GM18951 (cell line): ENCODE measurements at regions not wholly inside any gene's neighbourhood (a gene's known extent, or its start where the extent isn't known, plus 50 kb on each side); places are given as distances from the start of the nearest gene placed in this dataset.

Source experiments
- POLR2A ChIP-seq: IDR thresholded peaks from 4 replicates; pipeline ENCODE4 v1.6.1; 2011; ENCODE audit warnings: mild to moderate bottlenecking; ENCODE audit not compliant: insufficient read length, insufficient read depth; ENCODE audit errors: extremely low read depth
- in situ Hi-C: fragments of 300-500 bp; cut with MboI; formaldehyde crosslinking; loops from one replicate; pipeline ENCODE4 v1.12.0; 2022; ENCODE audit warnings: low sequenced_read_pairs, mixed read lengths, inconsistent platforms; ENCODE audit not compliant: unreplicated experiment

DNA sequence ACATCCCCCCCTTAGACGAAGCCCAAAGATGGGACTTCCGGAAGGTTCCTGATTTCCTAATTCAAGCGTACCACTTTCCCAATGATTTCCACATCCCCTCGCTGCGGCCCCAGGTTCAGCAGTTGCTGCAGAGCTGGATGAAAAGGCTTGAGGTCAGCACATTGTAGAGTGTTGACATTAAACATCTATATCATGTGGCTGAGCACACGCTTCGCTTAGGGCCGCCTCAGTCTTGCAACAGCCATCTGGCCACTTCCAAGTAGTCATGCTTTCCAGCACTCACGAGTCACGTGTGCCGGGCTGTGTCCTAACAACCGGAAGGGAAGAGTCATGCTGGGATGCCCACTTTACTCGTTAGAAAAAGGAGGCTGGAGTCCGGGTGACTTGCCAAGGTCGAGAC, 340.6 kb upstream of the IRX4 start:
- in situ Hi-C loops, result no loop called here
- no peak for TF ChIP-seq POLR2A

DNA sequence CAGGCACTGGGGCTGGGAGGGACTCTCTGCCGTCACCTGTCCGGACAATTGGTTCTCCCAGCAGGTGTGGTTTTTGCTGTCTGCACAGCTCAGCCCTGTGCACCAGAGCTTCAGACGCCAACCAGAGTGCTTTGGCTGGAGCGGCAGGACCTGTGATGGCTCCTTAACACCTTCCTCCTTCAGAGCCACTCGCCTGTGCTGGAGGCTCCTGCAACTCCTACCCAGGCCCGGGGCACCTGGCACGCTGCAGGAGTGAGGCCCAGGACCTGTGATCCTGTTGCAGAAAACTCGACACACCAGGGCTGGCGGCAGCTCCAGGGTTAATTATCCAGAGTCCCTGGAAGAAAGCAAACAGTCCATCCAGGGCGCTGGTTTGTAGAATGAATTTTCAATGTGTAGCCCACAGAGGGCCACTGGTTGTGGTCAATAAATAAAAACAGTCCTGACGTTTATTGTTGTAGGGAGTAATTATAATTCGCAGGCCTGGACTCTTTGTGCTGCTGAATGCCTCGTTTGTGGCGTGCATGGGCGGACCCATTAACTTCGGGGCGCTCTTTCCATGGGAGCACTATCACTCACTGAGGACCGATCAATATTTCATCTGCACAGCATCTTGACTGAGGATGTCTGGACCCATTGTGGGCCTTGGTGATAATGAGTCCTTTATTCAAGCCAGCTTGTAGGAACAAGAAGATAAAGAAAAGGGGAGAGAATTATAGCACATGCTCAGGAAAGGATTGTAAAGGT, 339.7 kb upstream of the IRX4 start:
- TF ChIP-seq POLR2A, result no peak
- in situ Hi-C loops, result no loop called here

DNA sequence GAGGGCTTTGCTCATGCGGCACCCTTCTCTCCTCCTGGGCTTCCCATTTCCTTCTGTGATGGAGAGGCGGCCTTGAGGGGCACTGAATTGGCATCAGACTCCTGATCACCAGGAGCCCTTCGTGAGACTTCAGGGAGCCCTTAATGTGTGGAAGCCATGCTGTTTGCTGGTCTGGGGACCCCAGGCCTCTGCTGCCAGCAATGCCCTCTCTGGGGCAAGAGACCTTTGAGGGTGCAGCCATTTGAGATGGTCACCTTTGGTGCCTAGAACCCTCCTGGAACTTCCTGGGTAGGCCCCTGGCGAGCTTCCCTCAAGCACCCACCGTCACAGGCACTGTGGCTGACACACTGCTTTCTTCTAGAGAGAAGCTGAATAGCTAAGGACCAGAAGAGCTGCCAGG, 338.7 kb upstream of the IRX4 start:
- TF ChIP-seq POLR2A, result no peak
- in situ Hi-C loops, result no loop called here

DNA sequence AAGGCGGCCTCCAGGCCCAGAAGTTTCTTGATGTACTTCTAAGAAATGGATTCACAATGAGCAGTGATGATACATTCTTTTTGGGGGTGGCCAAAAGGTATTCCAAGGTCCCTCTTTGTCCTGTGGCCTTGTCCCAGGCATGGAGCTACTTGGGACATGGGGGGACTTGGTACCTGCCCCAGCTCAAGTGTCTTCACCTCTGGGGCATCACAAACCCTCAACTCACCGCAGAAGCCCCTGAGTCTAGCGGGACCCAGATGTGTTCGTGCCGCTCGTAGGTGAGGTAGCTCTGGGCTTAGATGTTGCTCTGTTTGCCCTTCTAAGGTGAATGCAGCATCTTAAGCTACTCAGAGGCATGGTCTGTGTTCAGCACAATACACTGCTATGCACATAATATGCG, 338.0 kb upstream of the IRX4 start:
- no peak for TF ChIP-seq POLR2A
- in situ Hi-C loops, result no loop called here

DNA sequence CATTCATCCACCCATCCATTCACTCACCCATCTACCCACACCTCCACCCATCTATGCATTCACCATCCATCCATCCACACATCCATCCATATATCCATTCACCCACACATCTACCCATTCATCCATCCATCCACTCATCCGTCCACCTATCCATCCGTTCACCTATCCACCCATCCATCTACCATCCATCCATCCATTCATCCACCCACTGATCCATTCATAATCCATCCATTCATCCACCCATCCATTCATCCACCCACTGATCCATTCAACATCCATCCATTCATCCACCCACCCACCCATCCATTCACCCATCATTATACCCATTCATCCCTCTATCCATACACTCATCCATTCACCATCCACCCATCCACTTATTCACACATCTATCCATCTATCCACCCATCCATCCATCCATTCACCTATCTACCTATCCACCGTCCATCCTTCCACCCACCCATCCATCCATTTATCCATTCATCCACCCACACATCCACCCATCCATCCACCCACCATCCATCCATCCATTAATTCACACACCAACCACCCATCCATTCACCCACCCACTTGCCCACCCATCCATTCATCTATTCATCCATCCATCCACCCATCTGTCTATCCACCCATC, 336.5 kb upstream of the IRX4 start:
- no peak for TF ChIP-seq POLR2A
- in situ Hi-C loops, result no loop called here

DNA sequence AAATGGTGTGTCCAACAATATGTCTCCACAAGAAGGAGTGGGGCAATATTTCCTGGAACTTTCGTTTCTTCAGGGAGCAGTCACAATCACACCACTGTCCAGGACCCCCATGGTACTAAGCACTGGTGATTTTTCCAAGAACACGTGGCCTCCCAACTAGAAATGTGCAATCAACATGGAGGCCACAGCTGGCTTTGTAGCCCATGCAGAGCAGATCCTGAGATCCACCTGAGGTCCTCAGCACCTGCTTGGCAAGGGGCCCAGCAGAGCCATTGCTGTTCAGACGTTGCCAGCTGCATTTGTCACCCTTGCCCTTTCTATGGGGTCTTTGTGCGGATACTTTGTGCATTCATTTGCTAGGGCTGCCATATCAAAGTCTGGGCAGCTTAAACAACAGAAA, 334.5 kb upstream of the IRX4 start:
- no peak for TF ChIP-seq POLR2A
- in situ Hi-C loops, result no loop called here

DNA sequence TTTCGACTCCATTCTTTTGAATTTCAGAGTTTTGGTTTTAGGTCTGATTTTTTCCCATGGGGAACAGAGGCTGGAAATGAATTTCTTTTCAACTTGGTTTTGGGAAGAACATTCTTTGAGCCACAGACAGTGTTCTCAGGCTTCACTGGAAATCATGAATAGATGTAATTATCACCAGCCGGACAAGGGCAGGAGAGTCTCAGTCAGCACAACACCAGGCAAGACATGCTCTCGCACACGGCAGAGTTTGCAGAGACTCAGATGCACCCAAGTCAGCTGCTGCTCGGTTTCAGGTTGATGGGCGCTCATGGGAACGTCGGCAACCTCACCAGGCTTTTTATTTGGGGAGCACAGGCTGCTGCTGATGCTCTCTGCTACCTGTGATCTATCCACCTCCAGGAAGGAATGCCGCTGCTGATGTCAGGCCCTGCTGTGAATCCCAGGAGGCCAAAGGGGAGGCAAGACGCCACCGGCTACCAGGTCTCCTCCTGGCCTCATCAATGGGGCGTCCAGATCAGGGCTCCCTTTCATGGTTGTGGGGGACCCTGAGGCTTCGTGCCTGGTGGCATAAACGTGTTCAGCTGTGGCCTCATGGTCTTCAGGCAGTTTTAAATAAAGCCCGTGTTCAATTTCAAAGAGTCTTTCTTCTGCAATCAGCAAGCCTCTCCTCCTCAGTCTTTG, 332.3 kb upstream of the IRX4 start:
- in situ Hi-C loops, result no loop called here
- no peak for TF ChIP-seq POLR2A

DNA sequence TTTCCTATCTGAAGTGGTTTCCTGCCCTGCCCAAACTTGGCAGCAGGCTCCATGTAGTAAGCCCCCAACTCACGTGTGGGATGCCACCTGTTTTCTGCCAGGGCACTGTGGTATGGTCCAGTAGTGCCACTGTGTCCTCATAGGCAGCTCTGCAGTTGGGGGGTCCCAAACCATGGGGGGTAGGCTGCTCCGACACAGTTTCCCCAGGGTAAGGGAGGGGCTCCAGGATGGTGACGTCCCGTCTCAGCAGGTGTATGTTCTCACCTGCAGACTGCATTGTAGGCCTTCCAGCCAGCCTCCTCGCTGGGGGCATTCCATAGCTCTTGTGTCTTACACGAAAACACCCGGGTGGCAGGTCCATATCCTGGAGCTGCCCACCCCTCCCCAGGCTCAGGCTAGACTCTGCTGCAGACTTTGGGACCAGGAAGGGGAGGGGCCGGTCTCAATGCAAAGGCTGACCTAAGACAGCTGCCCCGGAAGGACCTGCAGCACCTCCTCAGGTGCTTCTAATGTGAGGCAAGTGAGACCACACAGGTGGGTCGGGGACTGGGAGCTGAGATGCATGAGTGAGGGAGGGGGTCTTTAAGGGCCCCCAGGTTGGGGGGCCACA, 330.5 kb upstream of the IRX4 start:
- no peak for TF ChIP-seq POLR2A
- in situ Hi-C loops, result no loop called here

DNA sequence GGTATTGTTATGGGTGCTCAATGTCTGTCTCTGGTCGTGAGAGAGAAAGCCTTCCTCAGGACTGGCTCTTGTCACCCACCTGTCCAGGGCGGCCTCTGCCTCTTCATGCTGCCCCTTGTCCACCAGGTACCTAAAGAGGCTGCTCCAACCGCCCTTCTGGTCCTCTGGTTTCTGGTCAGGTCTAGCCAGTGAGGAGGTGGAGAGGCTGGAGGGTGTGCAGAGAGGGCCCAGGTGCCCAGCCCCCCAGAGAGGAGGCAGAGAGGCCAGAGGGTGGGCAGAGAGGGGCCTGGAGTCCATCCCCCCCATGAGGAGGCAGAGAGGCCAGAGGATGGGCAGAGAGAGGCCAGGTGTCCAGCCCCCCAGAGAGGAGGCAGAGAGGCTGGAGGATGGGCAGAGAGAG, 329.8 kb upstream of the IRX4 start:
- in situ Hi-C loops, result no loop called here
- TF ChIP-seq POLR2A, result no peak

DNA sequence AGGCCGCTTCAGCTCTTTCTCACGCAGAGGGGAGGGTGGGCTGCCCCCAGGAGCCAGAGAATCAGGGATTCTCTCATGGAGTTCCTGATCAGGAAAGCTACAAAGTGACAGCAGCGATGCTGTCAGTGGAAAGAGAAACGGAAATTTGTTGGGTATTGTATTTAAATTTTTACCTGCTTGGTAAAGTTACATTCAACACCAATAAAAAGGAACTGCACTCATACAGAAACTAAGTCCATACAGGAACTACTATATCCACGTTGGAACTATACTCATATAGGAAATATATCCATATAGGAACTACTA, 325.5 kb upstream of the IRX4 start:
- TF ChIP-seq POLR2A, result no peak
- in situ Hi-C loops, result no loop called here

DNA sequence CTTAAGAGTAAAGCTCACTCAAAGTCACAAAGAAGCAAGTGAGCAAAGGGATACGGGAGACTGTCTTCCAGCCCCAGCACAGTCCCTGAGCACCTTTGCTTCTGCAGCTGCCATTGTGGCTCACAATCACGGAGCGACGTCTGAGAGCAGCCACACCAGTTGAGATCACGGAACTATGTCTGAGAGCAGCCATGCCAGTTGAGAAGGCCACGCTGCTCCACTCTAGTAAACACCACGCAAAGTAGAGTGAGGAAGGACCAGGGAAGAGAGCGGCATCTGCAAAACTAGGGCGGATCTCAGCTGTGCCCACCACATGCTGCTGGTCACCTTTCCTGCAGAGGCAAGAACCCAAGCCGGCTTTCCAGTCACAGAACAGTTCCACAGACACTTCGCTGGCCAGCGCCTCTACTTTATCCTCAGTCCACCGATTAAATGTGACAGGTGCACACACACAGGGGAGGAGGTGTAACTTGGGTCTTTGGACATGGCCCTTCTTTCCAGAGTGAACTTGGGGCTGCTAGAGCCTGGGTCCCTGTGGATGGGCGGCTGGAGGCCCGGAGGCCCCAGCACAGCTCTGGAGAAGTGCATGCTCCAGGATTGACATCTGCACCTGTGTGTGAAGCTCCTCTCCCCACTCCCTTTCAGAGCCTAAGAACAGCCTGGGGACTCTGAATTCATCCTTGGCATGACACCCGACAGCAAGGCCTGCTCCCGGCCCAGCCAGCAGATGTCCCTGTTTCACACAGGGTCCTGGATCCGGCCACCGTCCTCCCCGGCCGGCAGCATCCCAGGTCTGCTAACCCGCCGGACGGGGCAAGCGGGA, 324.9 kb upstream of the IRX4 start:
- no peak for TF ChIP-seq POLR2A

DNA sequence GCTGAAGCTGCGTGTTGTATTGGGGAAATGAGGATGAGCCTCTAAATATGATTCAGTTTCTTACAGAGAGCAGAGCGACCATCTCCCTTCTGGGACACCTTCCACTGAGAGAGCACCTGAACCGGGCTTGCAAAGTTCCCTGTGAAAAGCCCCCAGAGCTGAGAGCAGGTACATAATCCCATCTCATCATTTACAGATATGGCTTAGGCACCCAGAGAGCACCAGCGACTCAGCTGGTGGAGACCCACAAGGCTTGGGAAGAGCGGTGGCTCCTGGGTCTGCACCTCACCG, 324.3 kb upstream of the IRX4 start:
- in situ Hi-C loops, result no loop called here
- TF ChIP-seq POLR2A, result no peak

More for the DNA sequence above, 324.9 kb upstream of the IRX4 start:
- in situ Hi-C loops, result no loop called here
